HepG2 (cell line): ENCODE measurements at regions not wholly inside any gene's neighbourhood (a gene's known extent, or its start where the extent isn't known, plus 50 kb on each side); places are given as distances from the start of the nearest gene placed in this dataset.

Experiments used
- CBX2 ChIP-seq, 2 experiments: fragments of 200-600 bp in 1 of 2; sonication (generic); formaldehyde crosslinking in 1 of 2; IDR thresholded peaks; 2 replicates each; pipeline versions ENCODE4 v1.7.0 to v1.8.1; 2018 to 2022; ENCODE audit warnings: low read depth in 2 of 2, low read length in 1 of 2, mild to moderate bottlenecking in 1 of 2, missing genetic modification reagents in 1 of 2
- CTCF ChIP-seq: sonication (generic); formaldehyde crosslinking; IDR thresholded peaks from 2 replicates; pipeline ENCODE4 v1.5.0; 2020; ENCODE audit warnings: mild to moderate bottlenecking, missing genetic modification reagents, moderate library complexity
- POLR2A ChIP-seq, 2 experiments: IDR thresholded peaks; 2 replicates each; pipeline ENCODE4 v1.6.1; 2011; ENCODE audit warnings: low read depth in 2 of 2, low read length in 2 of 2, mild to moderate bottlenecking in 1 of 2, moderate library complexity in 1 of 2; ENCODE audit not compliant: insufficient read depth in 1 of 2
- RARG ChIP-seq: sonication (generic); formaldehyde crosslinking; IDR thresholded peaks from 2 replicates; pipeline ENCODE4 v1.4.0; 2020; ENCODE audit warnings: low read depth, mild to moderate bottlenecking, missing genetic modification reagents
- SP4 ChIP-seq: sonication (generic); formaldehyde crosslinking; IDR thresholded peaks from 2 replicates; pipeline ENCODE4 v1.8.1; 2023; ENCODE audit warnings: mild to moderate bottlenecking, missing genetic modification reagents
- ZNF337 ChIP-seq: sonication (generic); formaldehyde crosslinking; IDR thresholded peaks from 2 replicates; pipeline ENCODE4 v1.5.1; 2020; ENCODE audit warnings: missing genetic modification reagents, low read depth, mild to moderate bottlenecking, borderline replicate concordance
- ZNF737 ChIP-seq: sonication (generic); formaldehyde crosslinking; IDR thresholded peaks from 2 replicates; pipeline ENCODE4 v1.5.0; 2020; ENCODE audit warnings: missing genetic modification reagents, mild to moderate bottlenecking, borderline replicate concordance
- TF ChIP-seq, protein P1 (sequence below): sonication (generic); formaldehyde crosslinking; IDR thresholded peaks from 2 replicates; pipeline ENCODE4 v1.4.0; 2020; ENCODE audit warnings: missing genetic modification reagents
- TF ChIP-seq, protein P2 (sequence below): sonication (generic); formaldehyde crosslinking; IDR thresholded peaks from 2 replicates; pipeline ENCODE4 v1.4.0; 2020; ENCODE audit warnings: missing genetic modification reagents
- TF ChIP-seq, protein P3 (sequence below): sonication (generic); formaldehyde crosslinking; IDR thresholded peaks from 2 replicates; pipeline ENCODE4 v1.8.0; 2022; ENCODE audit warnings: mild to moderate bottlenecking, missing genetic modification reagents; ENCODE audit not compliant: insufficient replicate concordance

DNA sequence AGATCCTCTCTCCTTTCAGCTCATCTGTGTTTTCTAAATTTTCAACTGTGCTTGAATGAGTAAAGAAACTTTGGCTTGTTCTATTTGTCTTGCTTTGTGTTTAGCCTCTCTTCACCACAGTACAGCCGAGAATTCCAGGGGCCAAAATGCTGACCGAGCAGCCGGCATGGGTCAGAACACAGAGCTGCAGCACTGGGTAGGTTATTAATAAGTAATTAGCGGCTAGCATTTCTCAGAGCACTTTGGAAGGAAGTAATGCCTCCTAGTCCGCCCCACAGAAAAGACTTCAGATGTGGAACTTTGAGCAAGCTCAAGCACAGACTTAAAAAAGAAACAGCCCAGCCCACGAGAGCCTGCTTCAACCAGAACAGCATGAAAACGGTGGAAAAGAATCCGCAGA is 343.9 kb downstream of the ARRDC4 start:
- TF ChIP-seq POLR2A (IDR thresholded peaks at IDR 0.05; ENCODE audit: insufficient read depth in 1 of 2, low read depth in 2 of 2, low read length in 2 of 2) (no peak), RARG (CRISPR knock-in tag) (no peak), SP4 (CRISPR knock-in tag) (no peak), ZNF737 (CRISPR knock-in tag) (no peak), CTCF (CRISPR knock-in tag) (no peak), CBX2 (IDR thresholded peaks at IDR 0.05; ENCODE audit: low read depth, low read length) (no peak), CBX2 (CRISPR knock-in tag; IDR thresholded peaks at IDR 0.05; ENCODE audit: low read depth) (no peak), ZNF337 (CRISPR knock-in tag) (no peak)
- TF ChIP-seq, protein P1, sequence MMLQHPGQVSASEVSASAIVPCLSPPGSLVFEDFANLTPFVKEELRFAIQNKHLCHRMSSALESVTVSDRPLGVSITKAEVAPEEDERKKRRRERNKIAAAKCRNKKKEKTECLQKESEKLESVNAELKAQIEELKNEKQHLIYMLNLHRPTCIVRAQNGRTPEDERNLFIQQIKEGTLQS (CRISPR knock-in tag) = no peak
- TF ChIP-seq, protein P2, sequence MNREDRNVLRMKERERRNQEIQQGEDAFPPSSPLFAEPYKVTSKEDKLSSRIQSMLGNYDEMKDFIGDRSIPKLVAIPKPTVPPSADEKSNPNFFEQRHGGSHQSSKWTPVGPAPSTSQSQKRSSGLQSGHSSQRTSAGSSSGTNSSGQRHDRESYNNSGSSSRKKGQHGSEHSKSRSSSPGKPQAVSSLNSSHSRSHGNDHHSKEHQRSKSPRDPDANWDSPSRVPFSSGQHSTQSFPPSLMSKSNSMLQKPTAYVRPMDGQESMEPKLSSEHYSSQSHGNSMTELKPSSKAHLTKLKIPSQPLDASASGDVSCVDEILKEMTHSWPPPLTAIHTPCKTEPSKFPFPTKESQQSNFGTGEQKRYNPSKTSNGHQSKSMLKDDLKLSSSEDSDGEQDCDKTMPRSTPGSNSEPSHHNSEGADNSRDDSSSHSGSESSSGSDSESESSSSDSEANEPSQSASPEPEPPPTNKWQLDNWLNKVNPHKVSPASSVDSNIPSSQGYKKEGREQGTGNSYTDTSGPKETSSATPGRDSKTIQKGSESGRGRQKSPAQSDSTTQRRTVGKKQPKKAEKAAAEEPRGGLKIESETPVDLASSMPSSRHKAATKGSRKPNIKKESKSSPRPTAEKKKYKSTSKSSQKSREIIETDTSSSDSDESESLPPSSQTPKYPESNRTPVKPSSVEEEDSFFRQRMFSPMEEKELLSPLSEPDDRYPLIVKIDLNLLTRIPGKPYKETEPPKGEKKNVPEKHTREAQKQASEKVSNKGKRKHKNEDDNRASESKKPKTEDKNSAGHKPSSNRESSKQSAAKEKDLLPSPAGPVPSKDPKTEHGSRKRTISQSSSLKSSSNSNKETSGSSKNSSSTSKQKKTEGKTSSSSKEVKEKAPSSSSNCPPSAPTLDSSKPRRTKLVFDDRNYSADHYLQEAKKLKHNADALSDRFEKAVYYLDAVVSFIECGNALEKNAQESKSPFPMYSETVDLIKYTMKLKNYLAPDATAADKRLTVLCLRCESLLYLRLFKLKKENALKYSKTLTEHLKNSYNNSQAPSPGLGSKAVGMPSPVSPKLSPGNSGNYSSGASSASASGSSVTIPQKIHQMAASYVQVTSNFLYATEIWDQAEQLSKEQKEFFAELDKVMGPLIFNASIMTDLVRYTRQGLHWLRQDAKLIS (CRISPR knock-in tag) = no peak
- TF ChIP-seq, protein P3, sequence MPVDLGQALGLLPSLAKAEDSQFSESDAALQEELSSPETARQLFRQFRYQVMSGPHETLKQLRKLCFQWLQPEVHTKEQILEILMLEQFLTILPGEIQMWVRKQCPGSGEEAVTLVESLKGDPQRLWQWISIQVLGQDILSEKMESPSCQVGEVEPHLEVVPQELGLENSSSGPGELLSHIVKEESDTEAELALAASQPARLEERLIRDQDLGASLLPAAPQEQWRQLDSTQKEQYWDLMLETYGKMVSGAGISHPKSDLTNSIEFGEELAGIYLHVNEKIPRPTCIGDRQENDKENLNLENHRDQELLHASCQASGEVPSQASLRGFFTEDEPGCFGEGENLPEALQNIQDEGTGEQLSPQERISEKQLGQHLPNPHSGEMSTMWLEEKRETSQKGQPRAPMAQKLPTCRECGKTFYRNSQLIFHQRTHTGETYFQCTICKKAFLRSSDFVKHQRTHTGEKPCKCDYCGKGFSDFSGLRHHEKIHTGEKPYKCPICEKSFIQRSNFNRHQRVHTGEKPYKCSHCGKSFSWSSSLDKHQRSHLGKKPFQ (CRISPR knock-in tag) = no peak
